ENCODE measurements at regions not wholly inside any gene's neighbourhood (a gene's known extent, or its start where the extent isn't known, plus 50 kb on each side); places are given as distances from the start of the nearest gene placed in this dataset.

DNA sequence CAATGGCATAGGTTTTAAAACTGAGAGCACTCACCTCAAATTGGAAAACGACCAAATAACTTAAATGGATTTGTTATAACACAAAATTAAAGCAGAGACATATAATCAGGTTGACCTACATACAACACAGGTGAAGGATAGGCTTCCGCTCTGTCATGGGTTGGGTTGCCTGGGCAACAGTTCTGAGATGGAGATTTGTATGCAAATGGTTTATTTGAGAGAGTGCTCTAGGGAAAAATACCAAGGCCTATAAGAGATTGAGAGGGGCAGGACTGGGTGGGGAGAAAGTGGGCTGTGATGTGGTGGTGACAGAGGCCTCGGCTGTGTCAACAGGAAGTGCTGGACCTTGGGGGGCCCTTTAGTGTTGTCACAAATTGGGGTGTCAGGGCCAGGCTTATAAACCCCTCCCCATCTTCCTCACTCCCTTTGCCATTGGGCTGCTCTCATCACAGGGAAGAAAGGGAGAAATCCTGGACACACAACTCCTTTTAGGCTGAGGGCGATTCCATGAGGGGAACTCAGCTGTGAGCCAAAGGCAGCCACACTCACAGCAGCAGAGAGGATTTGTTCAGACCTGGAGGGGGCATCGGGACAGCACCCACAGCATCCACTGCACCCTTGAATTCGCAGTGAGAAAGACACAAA is 105.4 kb upstream of the LYZL1 start:
- no peak for DNase-seq

DNA sequence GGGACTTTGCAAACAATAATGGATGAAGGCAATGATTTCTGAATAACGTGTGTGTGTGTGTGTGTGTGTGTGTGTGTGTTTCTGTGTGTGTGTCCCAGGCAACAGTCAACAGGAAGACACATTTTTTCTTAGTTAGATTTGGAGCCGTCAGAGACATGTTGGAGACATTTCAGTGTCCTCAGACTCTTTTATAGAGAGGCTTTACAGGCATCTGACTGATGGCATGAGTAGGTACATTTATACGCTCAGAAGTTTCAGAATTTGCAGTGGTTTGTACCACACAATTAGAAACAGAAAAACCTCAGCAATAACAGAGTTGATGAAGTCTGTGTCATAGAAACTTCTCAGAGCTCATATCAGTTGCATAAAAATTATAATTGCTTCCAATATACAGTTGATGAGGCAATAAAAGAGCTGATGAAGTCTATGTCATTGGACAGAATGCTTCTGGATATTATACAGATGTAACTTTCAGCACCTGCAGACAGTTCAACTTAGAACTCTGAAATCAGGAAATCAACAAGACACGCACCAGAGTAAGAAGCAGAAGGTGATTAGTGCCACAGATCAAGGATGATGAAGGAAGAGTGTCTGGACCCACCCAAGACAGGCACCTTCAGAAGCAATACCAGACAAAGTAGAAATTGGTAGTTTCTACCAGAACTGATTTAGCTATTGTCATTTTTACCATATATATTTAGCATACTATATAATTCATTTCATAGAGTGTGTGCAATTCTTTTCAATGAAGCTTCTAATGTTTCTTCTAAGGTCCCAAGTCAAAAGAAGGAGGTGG is 104.5 kb upstream of the LYZL1 start:
- DNase-seq, result no peak

DNA sequence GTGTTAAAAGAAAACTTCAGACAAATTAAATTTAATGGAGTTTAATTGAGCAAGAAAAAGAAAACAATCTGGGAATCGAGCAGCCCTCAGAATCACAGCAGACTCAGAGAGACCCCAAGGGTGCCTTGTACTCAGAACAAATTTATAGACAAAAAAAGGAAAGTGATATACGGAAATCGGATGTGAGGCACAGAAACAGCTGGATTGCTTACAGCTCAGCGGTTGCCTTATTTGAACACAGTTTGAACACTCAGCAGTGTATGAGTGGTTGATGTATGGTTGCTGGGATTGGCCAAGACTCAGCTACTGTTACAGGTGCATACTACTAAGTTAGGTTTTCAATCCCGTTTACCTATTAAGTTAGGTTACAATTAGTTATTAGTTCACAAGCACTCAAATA is 103.8 kb upstream of the LYZL1 start:
- DNase-seq, result no peak

DNA sequence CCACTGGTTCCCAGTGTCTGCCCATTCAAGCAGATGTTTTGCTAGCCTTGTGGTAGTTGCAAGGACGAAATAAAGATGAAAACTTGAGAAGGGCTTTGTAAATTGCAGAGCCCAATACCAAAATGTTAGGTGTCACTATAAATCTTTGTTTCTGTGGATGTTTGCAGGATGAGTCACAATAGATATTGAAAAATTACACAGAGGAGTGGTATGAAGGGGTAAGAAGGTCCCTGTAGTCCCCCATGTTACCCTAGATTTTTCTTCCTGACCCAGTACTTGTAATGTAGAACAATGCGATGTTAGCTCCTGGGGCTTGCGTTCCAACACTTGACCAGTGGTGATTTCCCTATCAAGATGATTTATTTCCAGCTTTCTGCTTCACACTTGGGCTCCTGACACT is 102.6 kb upstream of the LYZL1 start:
- no peak for DNase-seq

DNA sequence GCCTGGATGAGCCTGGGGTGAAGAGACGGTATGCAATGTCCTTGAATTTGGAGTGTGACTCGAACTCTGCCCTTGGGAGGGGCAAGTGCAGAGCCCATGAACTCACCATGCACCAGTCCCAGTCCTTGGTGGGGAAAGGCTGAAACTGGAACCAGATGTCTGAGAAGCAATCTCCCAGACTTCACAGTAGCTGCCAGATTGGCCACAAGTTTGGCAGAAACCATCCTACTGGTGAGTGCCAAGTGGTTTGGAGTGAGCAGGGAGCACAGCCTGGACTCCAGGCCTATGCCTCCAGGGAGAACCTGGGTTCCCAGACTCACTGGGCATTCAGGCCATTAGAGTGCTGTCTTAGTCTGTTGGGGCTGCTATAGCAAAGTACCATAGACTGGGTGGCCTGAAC is 99.6 kb upstream of the LYZL1 start:
- DNase-seq, result no peak

DNA sequence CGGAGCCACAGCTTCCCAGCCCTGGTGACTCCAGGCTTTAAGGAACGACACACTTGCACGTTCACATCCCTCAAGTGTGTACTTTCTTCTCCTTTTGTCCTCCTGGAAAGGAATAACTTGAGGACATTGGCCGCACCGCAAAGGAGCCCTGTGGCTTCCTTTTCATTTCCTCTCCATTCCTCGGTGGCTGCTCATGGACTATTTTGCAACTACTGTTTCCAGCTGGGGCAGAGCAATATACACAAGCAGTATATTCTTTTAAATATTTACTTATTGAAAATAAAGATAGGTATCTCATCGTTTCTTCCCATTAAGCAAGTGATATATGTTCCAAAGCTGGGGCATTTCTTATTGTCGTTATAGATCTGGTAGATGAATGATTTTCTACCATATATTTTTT is 97.2 kb upstream of the LYZL1 start:
- DNase-seq, result no peak

DNA sequence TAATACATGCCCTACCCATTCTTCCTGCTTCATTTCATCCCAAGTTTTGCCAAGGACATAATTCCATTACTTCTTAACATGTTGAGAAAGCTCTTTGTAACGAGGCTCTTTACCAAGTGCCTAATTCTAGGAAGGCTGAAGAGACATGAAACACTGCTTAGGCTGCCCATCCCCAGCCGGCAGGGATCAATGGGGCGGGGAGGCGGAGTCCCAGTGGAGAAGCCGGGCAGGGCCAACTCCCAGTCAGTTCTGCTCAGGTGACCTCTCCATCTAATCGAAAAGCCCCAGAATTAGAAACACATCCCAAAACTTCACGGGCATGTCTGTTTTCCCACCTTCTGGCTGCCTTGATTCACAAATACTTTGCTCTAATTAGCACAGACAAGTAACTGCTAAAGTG is 89.5 kb upstream of the LYZL1 start:
- no peak for DNase-seq

DNA sequence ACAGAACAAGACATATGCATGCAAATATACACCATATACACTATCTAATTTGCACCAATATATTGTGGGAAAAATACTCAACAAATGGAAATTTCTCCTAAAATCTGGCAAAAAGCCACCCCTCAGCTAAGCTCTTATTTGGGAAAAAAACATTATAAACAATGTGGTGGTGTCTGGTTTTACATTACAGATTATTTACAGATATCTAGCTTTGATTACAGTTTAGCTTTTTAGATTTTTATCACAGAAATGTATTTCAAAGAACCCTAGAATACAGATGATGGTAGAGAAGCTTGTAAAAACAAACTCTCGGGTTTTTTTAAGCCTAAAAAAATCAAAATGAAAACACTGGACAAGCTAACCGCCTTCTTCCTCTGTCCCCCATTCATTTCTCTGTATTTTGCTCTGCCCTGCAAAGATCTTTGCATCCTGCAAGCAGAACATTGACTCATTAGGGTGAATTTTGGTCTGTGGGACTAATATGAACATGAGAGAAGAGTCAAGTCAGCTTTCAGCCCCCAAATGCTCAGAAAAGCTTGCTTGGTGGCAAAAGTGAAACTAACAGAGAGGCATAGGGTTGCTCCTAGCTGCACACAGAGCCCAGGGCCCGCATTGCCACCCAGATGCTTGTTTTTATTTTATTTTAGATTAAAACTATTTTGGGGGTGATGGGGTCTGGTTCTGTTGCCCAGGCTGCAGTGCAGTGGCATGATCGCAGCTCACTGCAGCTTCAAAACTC is 88.8 kb upstream of the LYZL1 start:
- no peak for DNase-seq

DNA sequence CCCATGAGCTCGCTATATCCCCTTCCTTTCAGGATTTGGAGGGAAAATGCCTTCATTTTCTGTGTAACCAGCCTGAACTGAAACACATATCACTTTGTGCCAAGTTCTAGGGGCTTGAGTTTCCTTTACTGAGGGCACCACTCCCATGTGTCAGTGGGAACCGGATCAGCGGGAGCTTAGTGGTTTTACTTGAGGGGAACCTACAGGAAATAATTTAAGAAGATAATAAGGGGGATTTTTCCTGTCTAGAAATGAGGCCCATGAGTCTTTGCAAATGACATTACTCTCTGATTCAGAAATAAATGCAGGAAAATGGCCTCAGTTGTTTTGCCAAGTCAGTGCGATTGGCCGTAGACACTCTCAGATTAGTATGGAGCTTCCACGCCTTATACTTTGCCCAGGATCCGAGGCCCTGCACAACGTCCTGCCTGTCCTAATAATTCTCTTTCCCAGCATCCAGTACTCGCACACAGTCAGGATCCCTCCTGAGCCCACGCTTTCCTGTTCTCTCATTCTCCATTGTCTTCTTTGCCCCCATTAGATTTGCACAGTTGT is 86.4 kb upstream of the LYZL1 start:
- no peak for DNase-seq

DNA sequence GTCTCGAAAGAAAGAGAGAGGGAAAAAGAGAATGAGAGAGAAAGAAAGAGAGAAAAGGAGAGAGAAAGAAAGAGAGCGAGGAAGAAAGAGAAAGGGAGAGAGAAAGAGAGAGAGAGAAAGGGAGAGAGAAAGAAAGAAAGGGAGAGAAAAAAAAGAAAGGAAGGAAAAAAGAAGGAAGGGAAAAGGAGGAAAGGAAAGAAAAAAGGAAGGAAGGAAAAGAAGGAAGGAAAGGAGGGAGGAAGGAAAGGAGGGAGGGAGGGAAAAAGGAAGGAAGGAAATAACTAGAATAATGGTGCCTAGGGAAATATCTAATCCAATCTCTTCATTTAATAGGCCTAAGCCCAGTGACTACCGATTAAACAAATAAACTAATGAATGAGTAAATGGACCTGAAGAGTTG is 85.4 kb upstream of the LYZL1 start:
- DNase-seq, result no peak

DNA sequence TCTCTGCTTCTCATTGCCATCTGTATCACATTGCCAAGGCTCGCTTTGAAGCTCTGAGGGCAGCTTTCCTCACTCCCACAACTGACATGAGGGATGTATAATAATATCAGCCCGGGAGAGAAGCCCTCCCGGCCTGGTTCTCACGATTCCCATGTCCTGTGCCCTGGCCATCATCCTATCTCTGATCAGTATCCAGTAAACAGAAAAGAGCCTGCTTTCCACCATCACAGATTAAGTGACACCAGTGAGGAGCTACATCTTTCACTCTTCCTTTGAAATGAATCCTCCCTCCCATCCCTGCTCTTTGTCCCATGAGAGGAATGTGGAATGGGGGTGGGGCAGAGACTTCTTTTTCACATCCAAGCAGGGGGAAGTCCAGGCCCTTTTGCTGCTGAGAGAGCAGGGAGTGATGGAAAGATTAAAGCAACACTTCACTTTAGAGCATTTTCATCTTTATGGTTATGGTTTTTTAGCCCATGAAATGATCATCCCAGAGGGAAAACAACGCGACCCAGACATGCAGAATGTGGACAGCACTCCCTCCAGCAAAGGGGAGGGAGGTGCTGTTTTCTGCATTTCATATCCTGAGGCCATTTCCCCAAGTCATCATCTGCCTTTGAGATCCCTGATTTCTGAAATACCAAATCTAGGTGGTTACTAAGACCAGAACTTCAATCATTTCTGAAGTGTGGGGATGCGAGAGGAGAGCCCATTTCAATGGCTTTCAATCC is 84.6 kb upstream of the LYZL1 start:
- DNase-seq, result no peak

DNA sequence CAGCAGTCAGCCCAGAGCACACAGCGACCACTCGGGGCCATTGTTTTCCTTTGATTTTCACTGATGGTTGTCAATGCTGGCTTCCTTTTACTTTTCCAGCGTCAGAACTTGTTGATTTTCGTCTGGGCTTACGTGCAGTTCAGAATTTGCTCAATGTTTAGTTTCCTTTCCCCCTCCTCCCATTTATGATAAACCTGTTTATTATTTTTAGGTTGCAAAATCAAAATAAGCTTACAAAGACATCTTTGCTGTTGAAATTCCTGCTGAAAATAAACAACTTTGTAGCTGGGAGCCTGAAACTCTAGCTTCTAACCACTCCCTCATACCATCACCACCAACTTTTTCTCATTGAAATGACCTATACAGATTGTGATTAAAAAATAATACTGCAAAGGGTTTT is 83.1 kb upstream of the LYZL1 start:
- no peak for DNase-seq

DNA sequence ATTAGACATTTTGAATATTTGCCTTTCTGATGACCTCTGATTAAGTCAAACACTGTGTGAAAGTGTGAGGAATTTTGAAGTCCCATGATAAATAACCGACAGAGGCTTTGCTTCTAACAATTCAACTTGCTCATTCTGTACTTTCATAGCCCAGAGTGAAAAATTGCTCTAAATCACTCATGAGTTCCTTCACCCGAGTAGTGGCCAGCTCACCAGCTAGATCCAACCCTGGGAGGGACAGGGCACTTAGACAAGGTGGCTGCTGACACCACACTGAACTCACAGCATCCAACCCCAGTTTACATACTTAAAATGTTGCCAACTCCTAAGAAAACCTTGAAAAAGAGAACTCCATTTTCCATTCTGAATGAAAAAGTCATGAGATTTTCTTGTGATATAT is 80.0 kb upstream of the LYZL1 start:
- no peak for DNase-seq

DNA sequence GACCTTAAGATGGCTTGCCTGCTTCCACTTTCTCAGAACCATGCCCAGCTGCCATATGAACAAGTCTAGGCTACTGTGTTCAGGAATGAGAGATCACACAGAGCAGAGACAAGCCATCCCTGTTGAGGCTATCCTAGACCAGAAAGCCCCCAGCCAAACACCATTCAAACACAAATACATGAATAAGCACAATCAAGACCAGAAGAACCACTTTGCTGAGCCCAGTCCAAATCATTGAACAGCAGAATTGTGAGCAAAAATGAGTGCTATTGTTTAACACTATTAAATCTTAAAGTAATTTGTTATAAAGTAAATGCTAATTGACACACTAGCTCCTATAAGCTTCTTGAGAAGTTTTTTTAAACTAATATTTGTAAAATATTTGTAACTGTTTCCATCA is 79.0 kb upstream of the LYZL1 start:
- no peak for DNase-seq

DNA sequence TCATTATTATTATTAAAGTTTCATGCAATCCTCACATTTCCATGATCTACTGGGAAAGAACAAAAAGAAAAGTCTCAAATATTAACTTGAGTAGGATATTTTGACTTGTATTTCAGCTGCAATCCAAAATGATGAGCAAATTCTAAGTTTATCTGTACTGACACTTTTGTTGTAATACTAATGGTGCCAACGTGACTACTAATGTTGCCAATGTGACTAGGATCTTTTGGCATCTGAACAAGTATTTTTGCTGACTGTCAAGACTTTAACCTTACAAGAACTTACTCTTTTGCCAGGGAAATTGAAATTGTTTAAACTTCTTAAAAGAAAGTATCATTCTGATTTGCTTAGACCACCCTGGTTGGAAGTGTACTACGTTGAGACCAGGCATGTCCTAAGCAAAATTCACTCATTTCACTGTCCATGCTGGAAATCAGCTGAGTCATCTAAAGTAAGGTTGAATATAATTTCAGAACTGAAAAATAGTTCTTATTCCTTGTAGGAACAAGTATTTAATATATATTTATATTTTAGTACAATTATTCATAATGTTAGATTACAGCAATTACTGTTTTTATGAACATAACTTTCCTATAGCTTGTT is 78.5 kb upstream of the LYZL1 start:
- DNase-seq, result no peak

DNA sequence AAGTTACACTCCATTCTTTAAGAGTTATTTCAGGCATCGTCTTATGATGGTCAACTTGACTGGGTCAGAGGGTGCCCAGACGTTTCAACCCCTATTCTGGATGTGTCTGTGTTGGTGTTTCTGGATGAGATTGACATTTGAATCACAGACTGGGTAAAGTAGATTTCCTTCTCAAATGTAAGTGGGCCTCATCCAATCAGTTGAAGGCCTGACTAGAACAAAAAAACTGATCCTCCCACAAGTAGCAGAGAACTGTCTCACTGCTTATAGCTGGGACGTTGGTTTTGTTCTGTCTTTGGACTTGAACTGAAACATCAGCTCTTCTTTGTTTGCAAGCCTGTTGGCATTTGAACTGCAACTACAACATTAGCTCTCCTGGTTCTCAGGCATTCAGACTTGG is 76.3 kb upstream of the LYZL1 start:
- DNase-seq, result no peak

DNA sequence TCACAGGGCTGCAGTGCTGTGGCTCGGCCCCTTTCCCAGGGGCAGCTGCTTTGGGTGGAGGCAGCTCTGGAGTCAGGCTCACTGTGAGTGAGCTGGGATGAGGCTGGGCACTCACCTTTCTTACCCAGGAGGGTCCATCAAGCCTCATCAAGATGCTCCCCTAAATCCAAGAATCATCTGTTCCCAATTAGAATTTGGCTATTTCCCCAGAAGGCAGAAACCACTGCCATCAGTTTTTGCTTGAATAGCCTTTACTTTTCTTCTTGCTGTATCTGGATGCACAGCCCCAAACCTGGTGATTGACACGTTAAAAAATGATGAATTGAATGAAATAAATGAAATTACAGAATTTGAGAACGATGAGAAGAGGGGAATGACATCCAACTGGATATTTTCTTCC is 74.3 kb upstream of the LYZL1 start:
- no peak for DNase-seq

DNA sequence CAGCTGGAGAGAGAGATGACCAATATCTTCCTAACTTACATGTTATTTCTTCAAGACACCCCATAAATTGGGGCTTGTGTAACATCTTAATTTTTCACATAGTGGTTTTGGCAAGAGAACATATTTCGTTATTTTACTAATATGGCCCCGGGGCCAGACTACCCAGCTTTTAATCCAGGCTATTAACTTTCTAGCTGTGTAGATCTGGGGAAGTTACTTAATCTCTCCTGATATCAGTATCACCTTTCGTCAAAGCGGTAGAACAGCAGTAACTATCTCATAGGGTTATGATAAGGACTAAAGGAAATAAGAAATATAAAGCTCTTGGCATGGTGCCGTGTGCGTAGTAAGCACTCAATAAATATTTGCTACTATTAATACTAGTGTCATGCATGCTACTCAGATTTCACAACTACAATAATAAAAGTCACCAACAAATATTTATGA is 71.6 kb upstream of the LYZL1 start:
- no peak for DNase-seq

DNA sequence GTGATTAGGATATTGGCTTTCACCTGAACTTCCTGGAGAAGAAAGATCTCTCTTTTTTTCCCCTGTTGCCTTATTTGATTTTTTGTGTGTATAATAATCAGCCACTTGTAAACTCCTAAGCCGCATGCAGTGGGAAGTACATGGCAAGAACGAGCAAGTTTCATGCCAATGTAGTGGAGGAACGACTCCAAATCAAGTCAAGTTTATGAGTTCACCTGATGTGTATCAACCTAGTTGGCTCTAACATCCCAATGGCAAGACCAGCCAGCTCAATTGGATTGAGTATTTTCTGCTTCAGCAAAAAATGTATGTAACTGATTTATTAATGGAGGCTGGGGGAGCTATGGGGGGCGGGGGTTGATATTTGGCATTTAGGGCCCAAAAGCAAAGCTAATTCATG is 65.5 kb upstream of the LYZL1 start:
- no peak for DNase-seq

DNA sequence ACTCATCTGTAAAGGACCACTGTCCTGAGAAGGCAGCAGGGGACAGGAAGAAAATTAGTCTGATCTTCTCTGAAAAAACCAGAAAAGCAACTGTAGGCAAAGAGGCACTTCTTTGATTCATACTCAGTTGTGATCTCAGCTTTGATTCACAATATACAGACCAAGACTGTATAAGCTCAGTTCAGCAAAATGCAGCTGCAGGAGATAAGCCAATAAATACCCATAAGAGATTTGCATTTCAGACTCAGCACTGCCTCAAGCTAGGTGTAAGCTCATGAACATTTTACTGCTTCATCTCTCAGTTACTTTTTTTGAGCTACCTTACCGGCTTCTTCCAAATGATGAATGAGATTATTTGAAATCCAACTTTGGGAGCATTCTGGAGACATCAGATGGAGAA is 64.2 kb upstream of the LYZL1 start:
- DNase-seq, result no peak

DNA sequence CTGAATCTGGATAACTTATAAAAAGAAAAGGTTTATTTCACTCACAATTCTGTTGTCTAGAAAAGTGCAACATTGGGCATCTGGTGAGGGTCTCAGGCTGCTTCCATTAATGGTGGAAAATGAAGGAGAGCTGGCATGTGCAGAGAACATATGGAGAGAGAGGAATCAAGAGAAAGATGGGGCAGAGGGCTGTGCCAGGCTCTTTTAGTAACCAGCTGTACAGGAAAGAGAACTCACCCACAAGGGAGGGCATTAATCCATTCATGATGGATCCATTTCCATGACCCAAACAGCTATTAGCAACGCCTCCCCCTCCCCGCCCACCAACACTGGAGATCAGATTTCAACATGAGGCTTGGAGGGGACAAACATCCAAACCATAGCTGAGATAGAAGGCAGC is 61.7 kb upstream of the LYZL1 start:
- no peak for DNase-seq

DNA sequence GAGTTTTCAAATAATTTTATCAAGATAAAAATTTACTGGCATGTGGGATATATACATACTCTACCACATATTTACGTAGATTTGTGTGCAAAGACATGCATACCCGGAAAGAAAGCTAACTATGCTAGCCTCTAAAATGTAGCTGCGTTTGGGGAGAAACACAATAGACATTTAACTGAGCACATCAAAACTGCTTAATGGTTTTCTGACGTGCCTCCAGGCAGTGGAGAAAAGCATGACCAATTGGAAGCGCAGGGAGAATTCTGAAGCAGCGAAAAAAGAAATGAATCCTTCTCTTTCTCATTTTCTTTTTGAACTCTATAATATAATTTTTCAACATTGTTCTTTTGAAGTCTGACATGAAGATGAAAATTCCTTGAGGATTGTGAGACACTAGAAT is 60.3 kb upstream of the LYZL1 start:
- no peak for DNase-seq

DNA sequence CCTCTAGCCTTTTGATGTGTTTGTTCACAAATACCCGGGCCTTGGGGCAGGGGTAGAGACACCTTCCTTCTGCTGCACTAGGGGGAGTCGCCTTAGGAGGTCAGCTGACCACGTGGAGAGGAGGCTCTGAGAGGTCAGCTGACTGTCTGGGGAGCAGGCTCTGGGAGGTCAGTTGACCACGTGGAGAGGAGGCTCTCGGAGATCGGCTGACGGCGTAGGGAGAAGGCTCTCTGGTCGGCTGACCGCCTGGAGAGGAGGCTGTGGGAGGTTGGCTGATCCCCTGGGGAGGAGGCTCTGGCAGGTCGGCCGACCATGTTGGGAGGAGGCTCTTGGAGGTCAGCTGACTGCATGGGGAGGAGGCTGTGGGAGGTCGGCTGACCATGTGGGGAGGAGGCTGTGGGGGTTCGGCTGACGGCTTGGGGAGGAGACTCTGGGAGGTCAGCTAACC is 59.6 kb upstream of the LYZL1 start:
- no peak for DNase-seq

Data from activated CD4-positive, alpha-beta T cell treated with anti-CD3 and anti-CD28 coated beads for 48 hours (primary cell).